ENCODE measurements at regions not wholly inside any gene's neighbourhood (a gene's known extent, or its start where the extent isn't known, plus 50 kb on each side); places are given as distances from the start of the nearest gene placed in this dataset.
"Not testable (repeated sequence)": the region's sequence is repeated elsewhere in the genome, so short reads cannot be mapped to it uniquely, and the experiment has no call there.

DNA sequence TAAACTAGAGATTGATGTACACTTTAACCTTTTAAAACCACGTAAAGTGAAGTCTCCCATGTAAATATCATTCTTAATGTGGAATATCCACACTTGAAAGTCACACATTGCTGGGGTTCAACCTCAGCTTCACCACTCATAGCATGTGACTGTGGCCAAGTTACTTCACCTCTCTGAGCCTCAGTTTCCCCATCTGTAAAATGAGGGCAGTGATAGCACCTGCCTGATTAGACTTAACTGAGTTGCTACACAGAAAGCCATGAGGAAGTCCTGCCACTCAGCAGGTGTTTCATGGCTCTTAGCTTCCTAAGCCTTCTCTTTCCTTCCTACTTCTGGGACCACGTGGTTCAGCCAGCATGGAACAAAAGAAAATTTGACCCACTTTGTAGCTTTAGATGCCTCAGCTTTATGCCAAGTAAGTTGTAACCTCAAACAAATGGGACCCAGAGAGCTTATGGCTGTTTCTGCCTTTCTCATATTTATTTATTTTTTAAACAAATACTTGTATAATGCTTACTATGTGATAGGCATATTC is 277.3 kb upstream of the KLF3 start:
- no peak for DNase-seq

DNA sequence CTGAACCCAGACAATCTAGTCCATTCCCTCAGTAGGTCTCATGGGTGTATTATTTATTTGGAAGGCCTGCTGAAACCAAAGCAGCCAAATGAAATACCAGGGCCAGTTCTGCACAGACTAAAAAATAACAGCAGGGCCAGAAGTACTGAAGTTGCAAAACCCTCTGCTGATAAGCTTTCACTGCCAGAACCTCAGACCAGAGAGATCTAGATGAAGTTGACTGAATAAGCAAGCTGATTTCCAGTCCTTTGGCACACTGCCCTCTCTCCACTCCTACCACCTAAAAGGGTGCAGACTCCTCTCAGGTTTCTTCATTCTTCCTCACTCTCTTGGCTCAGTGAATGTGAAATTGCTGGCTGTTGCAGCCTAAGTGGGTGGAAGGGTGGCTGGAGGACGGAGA is 276.7 kb upstream of the KLF3 start:
- DNase-seq = no peak

- DNase-seq = no peak
These were observed 276.2 kb upstream of the KLF3 start for GRCh38 chr4:38387819-38388218.

DNA sequence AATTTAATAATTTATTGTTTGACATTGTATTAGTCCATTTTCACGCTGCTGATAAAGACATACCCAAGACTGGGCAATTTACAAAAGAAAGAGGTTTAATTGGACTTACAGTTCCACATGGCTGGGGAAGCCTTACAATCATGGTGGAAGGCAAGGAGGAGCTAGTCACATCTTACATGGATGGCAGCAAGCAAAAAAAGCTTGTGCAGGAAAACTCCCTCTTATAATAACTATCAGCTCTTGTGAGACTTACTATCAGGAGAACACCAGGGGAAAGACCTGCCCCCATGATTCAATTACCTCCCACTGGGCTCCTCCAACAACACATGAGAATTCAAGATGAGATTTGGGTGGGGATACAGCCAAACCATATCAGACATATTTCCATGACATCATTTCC is 275.1 kb upstream of the KLF3 start:
- not testable (repeated sequence) for DNase-seq

DNA sequence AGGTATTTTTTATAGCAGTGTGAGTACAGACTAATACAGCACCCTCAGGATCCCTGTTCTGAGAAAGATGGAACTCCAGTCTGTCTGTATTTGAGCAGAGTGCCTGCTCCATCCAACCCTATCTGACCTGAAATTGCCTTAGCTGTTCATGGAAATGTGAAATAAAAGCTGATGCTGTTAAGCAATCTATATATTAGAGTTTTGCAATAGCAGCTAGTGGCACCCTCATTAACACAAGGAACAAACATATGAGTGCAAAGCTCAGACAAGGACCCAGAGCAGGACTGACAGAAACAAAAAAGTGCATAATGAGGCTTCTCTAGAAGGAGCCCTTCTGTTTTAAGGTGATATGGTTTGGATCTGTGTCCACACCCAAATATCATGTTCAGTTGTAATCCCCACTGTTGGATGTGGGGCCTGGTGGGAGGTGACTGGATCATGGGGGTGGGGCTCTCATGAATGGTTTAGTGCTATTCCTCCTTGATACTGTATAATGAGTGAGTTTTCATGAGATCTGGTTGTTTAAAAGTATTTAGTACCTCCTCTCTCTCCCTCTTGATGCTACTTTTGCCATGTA is 272.9 kb upstream of the KLF3 start:
- DNase-seq = no peak

DNA sequence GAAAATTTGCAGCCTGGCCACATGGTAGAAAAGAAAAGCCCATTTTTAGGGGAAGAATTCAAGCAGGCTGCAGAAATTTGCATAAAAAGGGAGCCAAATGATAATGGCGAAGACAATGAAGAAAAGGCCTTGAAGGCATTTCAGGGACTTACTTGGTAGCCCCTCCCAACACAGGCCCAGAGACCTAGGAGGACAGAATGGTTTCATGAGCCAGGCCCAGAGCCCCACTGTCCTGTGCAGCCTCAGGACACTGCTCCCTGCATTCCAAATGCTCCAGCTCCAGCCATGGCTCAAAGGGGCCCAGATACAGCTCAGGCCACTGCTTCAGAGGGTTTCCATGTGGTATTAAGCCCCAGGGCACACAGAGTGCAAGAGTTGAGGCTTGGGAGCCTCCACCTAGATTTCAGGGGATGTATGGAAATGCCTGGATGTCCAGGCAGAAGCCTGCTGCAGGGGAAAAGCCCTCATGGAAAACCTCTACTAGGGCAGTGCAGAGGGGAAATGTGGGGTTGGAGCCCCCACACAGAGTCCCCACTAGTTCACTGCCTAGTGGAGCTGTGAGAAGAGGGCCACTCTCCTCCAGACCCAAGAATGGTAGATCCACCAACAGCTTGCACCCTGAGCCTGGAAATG is 271.7 kb upstream of the KLF3 start:
- no peak for DNase-seq

GRCh38 chr4:38396091-38396490 is 267.9 kb upstream of the KLF3 start:
- no peak for DNase-seq

DNA sequence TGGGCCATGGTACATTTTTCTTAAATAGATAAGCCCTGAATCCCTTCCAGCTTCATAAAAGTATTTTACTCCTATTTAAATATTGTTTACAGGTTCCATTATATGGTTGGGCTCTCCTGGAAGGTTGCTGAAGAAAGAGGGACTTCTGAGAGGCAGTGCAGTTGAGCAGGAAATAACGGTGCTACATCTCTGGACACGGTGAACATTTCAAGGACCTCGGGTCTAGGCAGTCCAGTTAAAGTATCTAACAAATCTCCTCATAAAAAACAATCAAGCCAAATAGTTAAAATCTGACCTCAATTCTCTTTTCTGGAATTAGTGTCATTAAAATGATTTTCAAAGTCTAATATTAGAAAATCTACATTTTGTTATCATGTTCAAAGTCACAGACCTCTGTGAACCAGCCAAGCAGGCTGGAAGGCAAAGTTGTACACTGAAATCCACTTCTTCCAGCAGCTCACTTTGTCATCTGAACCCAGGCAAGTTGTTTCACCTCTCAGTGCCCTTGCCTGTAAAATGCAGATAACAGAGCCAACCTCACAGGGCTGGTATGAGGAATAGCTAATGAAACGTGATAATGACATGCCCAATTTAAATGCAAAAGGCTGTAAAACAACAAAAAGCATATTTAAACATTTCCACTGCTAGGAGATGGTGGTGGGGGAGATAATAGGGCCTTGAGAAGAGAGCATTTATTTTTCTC is 267.0 kb upstream of the KLF3 start:
- no peak for DNase-seq

- no peak for DNase-seq
These were observed 263.1 kb upstream of the KLF3 start for GRCh38 chr4:38400946-38401345.

- no peak for DNase-seq
These were observed 257.8 kb upstream of the KLF3 start for GRCh38 chr4:38406243-38406642.

- DNase-seq = no peak
These were observed 254.1 kb upstream of the KLF3 start for GRCh38 chr4:38409852-38410251.

DNA sequence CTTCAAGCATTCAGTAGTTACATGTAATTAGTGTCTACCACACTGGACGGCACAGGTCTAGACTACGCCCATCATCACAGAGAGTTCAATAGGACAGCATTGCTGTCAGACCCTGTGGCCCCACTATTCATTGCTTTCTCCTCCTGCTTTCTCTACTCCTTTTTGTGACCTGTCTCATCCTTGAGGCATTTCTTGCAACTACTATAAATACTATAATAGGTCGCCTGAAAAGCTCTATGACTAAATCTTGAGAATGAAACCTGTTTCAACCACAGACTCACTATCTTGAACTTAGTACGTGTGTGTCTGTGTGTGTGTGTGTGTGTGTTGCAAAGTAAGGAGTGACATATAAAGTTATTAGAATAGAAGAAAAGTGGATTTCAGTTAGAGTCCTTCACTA is 252.9 kb upstream of the KLF3 start:
- DNase-seq = no peak

DNA sequence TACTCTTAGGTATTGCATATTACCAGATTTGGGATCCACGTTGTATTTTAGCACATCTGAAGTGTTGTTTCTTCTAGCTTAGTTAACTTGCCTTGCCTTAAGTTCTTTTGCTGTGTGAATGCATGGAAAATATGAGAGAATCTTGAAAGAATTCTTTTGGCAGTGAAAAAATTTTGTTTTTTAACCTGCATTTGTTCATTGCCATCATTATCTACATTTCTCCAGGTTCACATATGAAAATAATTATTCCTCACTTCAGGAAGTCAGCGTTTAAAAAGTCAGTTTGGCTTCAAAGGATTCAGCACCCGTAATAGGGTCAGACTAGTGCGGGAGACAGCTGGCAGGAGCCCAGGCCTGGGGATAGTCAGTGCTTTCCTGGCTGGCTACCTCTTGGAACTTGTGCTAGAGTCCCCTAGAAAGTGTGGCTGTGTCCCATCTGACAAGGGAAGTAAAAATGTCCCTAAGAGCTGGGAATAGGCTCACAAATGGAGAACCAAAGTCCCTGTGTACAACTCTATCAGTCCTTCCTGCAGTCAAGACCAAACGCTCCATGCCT is 251.9 kb upstream of the KLF3 start:
- DNase-seq = no peak

- DNase-seq = no peak
These were observed 250.3 kb upstream of the KLF3 start for GRCh38 chr4:38413524-38414341.

DNA sequence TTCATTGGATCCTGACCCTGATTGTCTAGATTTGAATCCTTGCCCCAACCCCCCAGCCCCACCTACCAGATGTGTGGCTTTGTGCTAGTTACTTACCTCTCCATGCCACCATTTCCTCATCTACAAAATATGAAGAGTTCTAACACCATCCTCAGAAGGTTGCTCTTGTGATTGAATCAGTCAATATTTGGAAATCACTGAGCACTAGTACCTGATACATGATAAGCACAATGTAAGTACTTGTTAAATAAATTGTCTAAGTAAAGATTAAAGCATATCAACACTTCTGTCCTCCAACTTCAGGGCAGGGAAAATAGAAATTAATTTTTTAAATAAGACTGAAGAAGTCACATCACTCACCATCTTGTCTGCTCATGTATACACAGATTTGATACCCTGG is 249.6 kb upstream of the KLF3 start:
- no peak for DNase-seq

GRCh38 chr4:38415682-38416081 is 248.3 kb upstream of the KLF3 start:
- DNase-seq = no peak

DNA sequence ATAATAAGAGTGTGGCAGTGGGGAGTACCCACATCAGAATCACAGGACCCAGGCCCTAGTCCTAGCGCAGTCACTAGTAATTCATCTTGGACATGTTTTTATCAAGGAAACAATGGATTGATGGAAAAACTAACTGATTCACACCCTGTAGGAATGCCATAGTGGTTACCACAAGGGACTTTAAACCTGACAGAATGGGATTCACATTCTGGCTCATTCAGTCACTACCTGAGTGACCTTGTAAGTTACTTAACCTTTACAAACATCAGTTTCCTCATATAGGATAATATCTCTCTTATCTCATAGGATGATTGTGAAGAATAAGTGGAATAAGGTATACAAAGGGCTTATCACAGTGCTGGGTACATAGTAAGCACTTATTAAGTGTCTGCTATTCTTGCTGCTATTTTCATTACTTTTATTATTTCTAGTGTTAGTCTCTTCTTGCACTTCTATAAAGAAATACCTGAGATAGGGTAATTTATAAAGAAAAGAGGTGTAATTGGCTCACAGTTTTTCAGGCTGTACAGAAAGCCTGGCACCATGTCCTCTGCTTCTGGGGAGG is 247.5 kb upstream of the KLF3 start:
- no peak for DNase-seq

DNA sequence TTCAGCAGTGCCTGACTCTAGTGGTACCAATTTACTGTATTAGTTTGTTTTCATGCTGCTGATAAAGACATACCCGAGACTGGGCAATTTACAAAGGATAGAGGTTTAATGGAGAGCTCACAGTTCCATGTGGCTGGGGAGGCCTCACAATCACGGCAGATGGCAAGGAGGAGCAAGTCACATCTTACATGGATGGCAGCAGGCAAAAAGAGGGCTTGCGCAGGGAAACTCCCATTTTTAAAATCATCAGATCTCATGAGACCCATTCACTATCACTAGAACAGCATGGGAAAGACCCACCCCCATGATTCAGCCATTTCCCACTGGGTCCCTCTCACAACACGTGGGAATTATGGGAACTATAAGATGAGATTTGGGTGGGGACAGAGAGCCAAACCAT is 243.7 kb upstream of the KLF3 start:
- DNase-seq = not testable (repeated sequence)

GRCh38 chr4:38422850-38423249 is 241.1 kb upstream of the KLF3 start:
- DNase-seq = no peak

DNA sequence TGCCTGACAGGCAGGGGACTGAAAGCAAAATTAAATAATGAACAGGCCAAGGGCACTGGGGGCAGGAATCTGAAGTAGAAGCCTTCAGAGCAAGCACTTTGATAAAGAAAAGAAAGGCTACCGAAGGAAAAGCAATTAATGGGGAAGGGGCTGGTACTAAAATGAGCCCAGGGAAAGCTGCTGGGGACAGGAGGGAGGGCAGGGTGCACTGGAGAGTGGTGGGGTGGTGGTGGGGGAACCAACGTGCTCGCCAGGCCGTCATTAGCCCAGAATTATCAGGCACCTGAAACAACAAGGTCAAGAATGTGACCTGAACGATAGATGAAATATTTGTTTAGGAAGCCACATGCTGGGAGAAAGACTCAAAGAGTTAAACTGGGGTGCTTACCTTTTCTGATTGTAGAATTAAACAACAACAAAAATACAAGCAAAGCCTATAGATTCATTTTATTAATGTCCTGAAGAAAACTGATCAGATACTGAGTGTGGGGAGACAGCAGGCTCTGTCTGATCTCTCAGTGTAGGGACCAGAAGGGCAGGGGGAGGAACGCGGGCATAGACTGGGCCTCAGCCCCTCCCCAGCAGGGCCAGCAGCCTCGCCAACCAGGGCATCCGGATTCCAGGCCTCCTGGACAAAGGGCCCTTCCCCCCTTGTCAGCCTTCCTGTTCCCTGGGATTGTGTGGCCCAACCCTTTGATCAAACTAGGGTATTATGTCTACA is 239.7 kb upstream of the KLF3 start:
- no peak for DNase-seq

DNA sequence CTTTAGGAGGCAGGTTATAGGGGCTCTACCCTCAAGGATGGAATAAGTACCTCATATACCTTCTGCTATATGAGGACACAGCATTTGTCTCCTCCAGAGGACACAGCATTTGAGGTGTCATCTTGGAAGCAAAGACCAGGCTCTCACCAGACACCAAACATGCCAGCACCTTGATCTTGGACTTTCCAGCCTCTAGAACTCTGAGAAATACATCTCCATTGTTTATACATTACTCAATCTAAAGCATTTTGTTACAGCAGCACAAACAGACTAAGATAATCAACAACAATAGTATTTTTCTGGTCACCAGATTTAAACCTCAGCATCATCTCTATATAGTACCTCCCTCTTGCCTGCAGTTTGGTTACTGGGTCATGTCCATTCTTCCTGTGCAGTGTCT is 237.5 kb upstream of the KLF3 start:
- no peak for DNase-seq

GRCh38 chr4:38430841-38431240 is 233.2 kb upstream of the KLF3 start:
- DNase-seq = no peak
